K562 (cell line): ENCODE measurements at regions not wholly inside any gene's neighbourhood (a gene's known extent, or its start where the extent isn't known, plus 50 kb on each side); places are given as distances from the start of the nearest gene placed in this dataset.

ENCODE experiments used
- CREB1 ChIP-seq, 2 experiments: sonication (generic) in 1 of 2; formaldehyde crosslinking in 1 of 2; IDR thresholded peaks; 2 replicates each; pipeline versions ENCODE4 v1.6.1 to v1.8.0; 2012 to 2022; ENCODE audit warnings: inconsistent platforms in 1 of 2, mild to moderate bottlenecking in 1 of 2, missing genetic modification reagents in 1 of 2, moderate library complexity in 1 of 2
- RBBP5 ChIP-seq: fragments of 200-600 bp; sonication (generic); IDR thresholded peaks from 2 replicates; pipeline ENCODE4 v1.6.1; 2012; ENCODE audit warnings: borderline replicate concordance, mild to moderate bottlenecking, low read length, control low read depth, inconsistent platforms; ENCODE audit not compliant: insufficient read depth, poor library complexity, severe bottlenecking
- TCF7 ChIP-seq: sonication (generic); IDR thresholded peaks from 2 replicates; pipeline ENCODE4 v1.6.1; 2016; ENCODE audit warnings: antibody characterized with exemption, borderline replicate concordance

- TF ChIP-seq CREB1 (IDR thresholded peaks at IDR 0.05) (no peak), CREB1 (CRISPR knock-in tag; IDR thresholded peaks at IDR 0.05) (no peak), TCF7 (no peak), RBBP5 (no peak)
Measured at GRCh38 chr15:38115121-38115520, 137.5 kb upstream of the SPRED1 start.
